ENCODE measurements at regions not wholly inside any gene's neighbourhood (a gene's known extent, or its start where the extent isn't known, plus 50 kb on each side); places are given as distances from the start of the nearest gene placed in this dataset.

GRCh38 chr10:28841625-28842024 lies 164.3 kb downstream of the BAMBI start:
- DNase-seq (ENCODE audit: low spot score in 2 of 2): no peak
- WGBS: 48% methylated on average over 2 of the region's 2 CpGs
- TF ChIP-seq CTCF (IDR thresholded peaks at IDR 0.05): no peak
- no peak for TF ChIP-seq EP300 (IDR thresholded peaks at IDR 0.05)
- no peak for TF ChIP-seq POLR2A (IDR thresholded peaks at IDR 0.05)
- no peak for TF ChIP-seq POLR2AphosphoS5 (IDR thresholded peaks at IDR 0.05)
- no peak overlapping the region for H3K4me3 ChIP-seq
- no peak overlapping the region for H3K27ac ChIP-seq
- H3K27me3 ChIP-seq: no peaks in the 10 kb centered on the region
- no peaks in the 10 kb centered on the region for H3K9me3 ChIP-seq
- H3K4me1 ChIP-seq: no peaks in the 10 kb centered on the region
- no peaks in the 10 kb centered on the region for H3K36me3 ChIP-seq

- Histone ChIP-seq H3K4me3 (no peak overlapping the region), H3K27ac (no peak overlapping the region), H3K27me3 (no peaks in the 10 kb centered on the region), H3K4me1 (no peaks in the 10 kb centered on the region), H3K36me3 (no peaks in the 10 kb centered on the region), H3K9me3 (no peaks in the 10 kb centered on the region)
- 79% methylated on average over 3 of the region's 3 CpGs for WGBS
- TF ChIP-seq CTCF (IDR thresholded peaks at IDR 0.05): no peak
- TF ChIP-seq EP300 (IDR thresholded peaks at IDR 0.05): no peak
- no peak for TF ChIP-seq POLR2A (IDR thresholded peaks at IDR 0.05)
- no peak for TF ChIP-seq POLR2AphosphoS5 (IDR thresholded peaks at IDR 0.05)
- no peak for DNase-seq (ENCODE audit: low spot score in 2 of 2)
Observed at GRCh38 chr10:28842321-28842720, 165.0 kb downstream of the BAMBI start.

GRCh38 chr10:28845009-28845682 lies 167.8 kb downstream of the BAMBI start:
- Histone ChIP-seq H3K27ac (no peak overlapping the region), H3K4me1 (no peaks in the 10 kb centered on the region), H3K27me3 (no peaks in the 10 kb centered on the region), H3K36me3 (no peaks in the 10 kb centered on the region), H3K9me3 (no peaks in the 10 kb centered on the region), H3K4me3 (no peak overlapping the region)
- 92% methylated on average over 4 of the region's 4 CpGs for whole genome bisulfite sequencing
- no peak for TF ChIP-seq POLR2AphosphoS5 (IDR thresholded peaks at IDR 0.05)
- TF ChIP-seq POLR2A (IDR thresholded peaks at IDR 0.05): no peak
- TF ChIP-seq EP300 (IDR thresholded peaks at IDR 0.05): no peak
- TF ChIP-seq CTCF (IDR thresholded peaks at IDR 0.05): no peak
- no peak for DNase-seq (ENCODE audit: low spot score in 2 of 2)

- 78% methylated on average over 3 of the region's 3 CpGs for WGBS
- Histone ChIP-seq H3K4me3 (no peak overlapping the region), H3K36me3 (no peaks in the 10 kb centered on the region), H3K4me1 (no peaks in the 10 kb centered on the region), H3K9me3 (no peaks in the 10 kb centered on the region), H3K27me3 (peaks cover 6% of the 10 kb centered on the region), H3K27ac (no peak overlapping the region)
- no peak for DNase-seq (ENCODE audit: low spot score in 2 of 2)
- no peak for TF ChIP-seq EP300 (IDR thresholded peaks at IDR 0.05)
- no peak for TF ChIP-seq CTCF (IDR thresholded peaks at IDR 0.05)
- TF ChIP-seq POLR2AphosphoS5 (IDR thresholded peaks at IDR 0.05): no peak
- no peak for TF ChIP-seq POLR2A (IDR thresholded peaks at IDR 0.05)
Observed at GRCh38 chr10:28849309-28849708, 172.0 kb downstream of the BAMBI start.

- 73% methylated on average over 4 of the region's 4 CpGs for WGBS
Observed at GRCh38 chr10:28849821-28850220, 172.5 kb downstream of the BAMBI start.

More at GRCh38 chr10:28849821-28850220, 172.5 kb downstream of the BAMBI start:
- DNase-seq (ENCODE audit: low spot score in 2 of 2): no peak
- Histone ChIP-seq H3K27ac (no peak overlapping the region), H3K27me3 (peaks cover 6% of the 10 kb centered on the region), H3K9me3 (no peaks in the 10 kb centered on the region), H3K4me1 (no peaks in the 10 kb centered on the region), H3K4me3 (no peak overlapping the region), H3K36me3 (no peaks in the 10 kb centered on the region)
- TF ChIP-seq CTCF (IDR thresholded peaks at IDR 0.05) (no peak), EP300 (IDR thresholded peaks at IDR 0.05) (no peak), POLR2A (IDR thresholded peaks at IDR 0.05) (no peak)
